ENCODE measurements at regions not wholly inside any gene's neighbourhood (a gene's known extent, or its start where the extent isn't known, plus 50 kb on each side); places are given as distances from the start of the nearest gene placed in this dataset.

DNA sequence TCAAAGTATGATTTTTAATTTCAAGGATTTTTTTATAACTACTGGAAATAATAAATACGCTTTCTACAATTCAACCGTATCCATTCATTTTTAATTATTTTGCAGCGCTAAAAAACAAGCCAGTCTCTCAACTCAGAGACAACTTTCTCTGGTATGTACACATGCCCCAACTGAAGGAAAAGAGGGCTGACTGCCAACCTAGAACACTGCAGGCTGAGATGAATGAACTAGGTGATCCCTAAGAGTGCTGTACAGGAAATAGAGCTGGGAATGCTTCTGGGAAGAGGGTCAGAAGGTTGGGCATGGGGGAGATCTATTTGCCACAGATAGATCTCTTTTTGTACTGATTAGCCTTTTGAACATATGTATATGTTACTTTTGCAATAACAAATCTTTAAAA is 460.1 kb downstream of the NR4A2 start:
- 94 to 95% methylated on average over 3 of the region's 3 CpGs for WGBS, 2 donors
- no peaks in the 10 kb centered on the region for H3K36me3 ChIP-seq (ENCODE audit: low read depth, missing control alignments)
- H3K27me3 ChIP-seq = no peaks in the 10 kb centered on the region
- no peak for DNase-seq
- no peak overlapping the region for H3K27ac ChIP-seq
- intact Hi-C loops (cut with DNase I; ENCODE audit: low total_unique reads) = no loop called here
- no peaks in the 10 kb centered on the region for H3K9me3 ChIP-seq
- TF ChIP-seq POLR2A (IDR thresholded peaks at IDR 0.05) (no peak), CTCF (IDR thresholded peaks at IDR 0.05) (no peak)
- H3K4me1 ChIP-seq = no peaks in the 10 kb centered on the region
- H3K4me3 ChIP-seq = no peak overlapping the region

DNA sequence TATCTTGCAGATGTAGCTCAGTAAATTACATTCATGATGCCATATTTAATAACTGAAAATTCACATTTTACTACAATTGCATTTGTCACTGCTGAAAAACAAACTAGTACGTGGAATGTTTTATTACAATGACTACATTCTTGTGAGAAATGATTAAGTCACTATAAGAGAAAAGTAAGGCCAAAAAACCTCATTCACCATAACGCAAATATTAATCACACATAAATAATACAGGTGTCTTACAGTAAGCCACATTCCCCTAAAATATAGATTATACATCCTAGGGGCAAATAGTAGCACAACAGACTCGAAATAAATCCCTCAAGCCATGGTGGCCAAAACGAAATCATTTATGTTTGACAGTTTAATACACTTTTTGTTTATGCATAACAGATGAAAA is 460.6 kb downstream of the NR4A2 start:
- 85 to 88% methylated on average over 4 of the region's 4 CpGs for WGBS, 2 donors
- Histone ChIP-seq H3K4me3 (no peak overlapping the region), H3K27me3 (no peaks in the 10 kb centered on the region), H3K36me3 (ENCODE audit: low read depth, missing control alignments) (no peaks in the 10 kb centered on the region), H3K27ac (no peak overlapping the region), H3K4me1 (no peaks in the 10 kb centered on the region), H3K9me3 (no peaks in the 10 kb centered on the region)
- DNase-seq = no peak
- intact Hi-C loops (cut with DNase I; ENCODE audit: low total_unique reads) = no loop called here
- TF ChIP-seq POLR2A (IDR thresholded peaks at IDR 0.05) (no peak), CTCF (IDR thresholded peaks at IDR 0.05) (no peak)

GRCh38 chr2:155867564-155867963 is 465.0 kb downstream of the NR4A2 start:
- H3K4me3 ChIP-seq = no peak overlapping the region
- DNase-seq = no peak
- H3K27me3 ChIP-seq = no peaks in the 10 kb centered on the region
- 79 to 83% methylated on average over 3 of the region's 3 CpGs for WGBS, 2 donors
- intact Hi-C loops (cut with DNase I; ENCODE audit: low total_unique reads) = no loop called here
- TF ChIP-seq POLR2A (IDR thresholded peaks at IDR 0.05) = no peak
- TF ChIP-seq CTCF (IDR thresholded peaks at IDR 0.05) = no peak
- no peaks in the 10 kb centered on the region for H3K36me3 ChIP-seq (ENCODE audit: low read depth, missing control alignments)
- H3K4me1 ChIP-seq = no peaks in the 10 kb centered on the region
- H3K9me3 ChIP-seq = no peaks in the 10 kb centered on the region
- no peak overlapping the region for H3K27ac ChIP-seq

DNA sequence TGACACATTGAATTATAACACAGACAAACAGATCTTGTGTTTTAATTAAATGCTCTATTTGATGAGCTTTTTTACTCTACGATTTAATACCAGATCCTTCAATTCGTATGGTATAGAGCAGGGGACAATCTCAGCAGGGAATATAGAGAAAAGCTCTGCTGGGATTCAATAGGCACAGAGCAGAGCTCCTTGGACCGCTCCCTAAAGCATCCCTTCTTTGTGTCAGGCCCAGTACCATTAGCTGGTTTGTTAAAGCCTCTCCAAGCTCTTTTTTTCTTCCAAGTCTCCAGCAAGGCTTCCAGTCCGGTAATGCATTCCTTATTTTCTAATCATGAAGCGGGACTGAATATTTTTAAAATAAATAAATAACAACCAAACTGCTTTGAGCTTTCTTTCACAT is 466.0 kb downstream of the NR4A2 start:
- H3K9me3 ChIP-seq = no peaks in the 10 kb centered on the region
- no peaks in the 10 kb centered on the region for H3K4me1 ChIP-seq
- intact Hi-C loops (cut with DNase I; ENCODE audit: low total_unique reads) = no loop called here
- no peaks in the 10 kb centered on the region for H3K36me3 ChIP-seq (ENCODE audit: low read depth, missing control alignments)
- WGBS, 2 donors = 83 to 88% methylated on average over 5 of the region's 5 CpGs
- H3K27me3 ChIP-seq = no peaks in the 10 kb centered on the region
- no peak overlapping the region for H3K27ac ChIP-seq
- H3K4me3 ChIP-seq = no peak overlapping the region
- no peak for TF ChIP-seq CTCF (IDR thresholded peaks at IDR 0.05)
- no peak for TF ChIP-seq POLR2A (IDR thresholded peaks at IDR 0.05)
- no peak for DNase-seq

DNA sequence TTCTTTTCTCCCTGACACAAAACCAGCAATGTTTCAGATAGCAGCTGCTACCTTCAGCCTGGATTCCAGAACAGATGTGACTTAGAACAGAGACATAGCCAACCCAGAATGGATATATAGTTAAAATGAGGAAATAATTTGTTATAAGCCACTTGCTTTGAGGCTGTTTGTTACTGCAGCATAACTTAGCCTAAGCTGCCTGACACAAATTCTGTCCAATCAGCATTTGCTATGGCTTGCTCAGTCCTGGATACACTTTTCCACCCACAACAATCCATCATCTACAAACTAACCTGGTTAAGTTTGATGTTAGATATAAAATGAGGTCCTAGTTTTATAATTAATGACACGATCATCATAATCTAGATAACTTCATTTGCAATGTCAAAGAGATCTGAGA is 480.4 kb downstream of the NR4A2 start:
- H3K9me3 ChIP-seq = no peaks in the 10 kb centered on the region
- intact Hi-C loops (cut with DNase I; ENCODE audit: low total_unique reads) = no loop called here
- no peak overlapping the region for H3K4me3 ChIP-seq
- DNase-seq = no peak
- H3K27me3 ChIP-seq = no peaks in the 10 kb centered on the region
- no peaks in the 10 kb centered on the region for H3K4me1 ChIP-seq
- WGBS, 2 donors = 85 to 86% methylated on average over 1 of the region's 1 CpG
- H3K27ac ChIP-seq = no peak overlapping the region
- no peaks in the 10 kb centered on the region for H3K36me3 ChIP-seq (ENCODE audit: low read depth, missing control alignments)
- TF ChIP-seq POLR2A (IDR thresholded peaks at IDR 0.05) = no peak
- no peak for TF ChIP-seq CTCF (IDR thresholded peaks at IDR 0.05)

Data from testis (tissue), 2 donors.